ENCODE measurements at regions not wholly inside any gene's neighbourhood (a gene's known extent, or its start where the extent isn't known, plus 50 kb on each side); places are given as distances from the start of the nearest gene placed in this dataset.

DNA sequence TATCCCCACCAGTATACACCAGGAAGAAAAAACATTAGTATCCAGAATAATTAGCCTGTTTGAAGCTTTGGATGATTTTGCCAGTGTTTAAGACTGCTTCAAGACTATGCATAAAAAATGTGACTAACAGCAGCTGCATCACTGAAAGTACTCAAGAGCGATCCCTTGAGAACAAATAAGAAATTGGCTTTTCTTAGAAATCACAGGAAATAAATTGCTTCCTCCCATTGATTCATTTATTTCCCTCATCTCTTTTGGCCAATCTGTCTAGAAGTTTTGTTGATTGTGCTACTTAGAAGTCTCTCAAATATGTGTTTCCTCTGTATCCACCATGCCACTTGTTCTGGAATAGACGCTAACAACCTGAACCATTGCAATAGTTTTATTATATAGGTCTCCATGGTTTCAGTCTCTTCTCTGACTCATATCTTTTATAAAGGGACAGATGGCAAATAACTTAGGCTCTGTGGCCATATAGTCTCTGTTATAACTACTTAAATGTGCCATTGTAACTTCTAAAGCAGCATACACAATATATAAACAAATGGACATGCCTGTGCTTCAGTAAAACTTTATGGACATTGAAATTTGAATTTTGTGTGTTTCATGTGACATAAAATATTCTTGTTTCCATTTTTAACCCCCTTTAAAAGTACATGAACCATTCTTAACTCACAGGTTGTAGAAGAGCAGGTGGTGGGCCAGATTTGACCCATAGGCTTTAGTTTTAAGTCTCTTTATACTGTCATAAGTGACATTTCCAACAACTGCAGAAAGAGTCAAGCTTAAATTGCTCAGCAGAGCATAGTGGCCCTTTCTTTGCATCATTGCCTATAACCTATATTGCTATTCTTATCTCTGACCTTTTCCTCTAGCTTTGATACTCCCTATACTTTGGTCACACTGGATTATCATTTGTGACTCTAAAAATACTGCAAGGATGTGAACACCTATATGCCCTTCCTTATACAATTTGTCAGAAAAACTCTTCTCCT lies 123.9 kb downstream of the MC4R start:
- no peaks in the 10 kb centered on the region for H3K36me3 ChIP-seq (ENCODE audit: control insufficient read depth in 4 of 4, insufficient read depth in 4 of 4, low read length in 4 of 4)
- ATAC-seq (ENCODE audit: insufficient read depth, low FRiP score), result no peak

DNA sequence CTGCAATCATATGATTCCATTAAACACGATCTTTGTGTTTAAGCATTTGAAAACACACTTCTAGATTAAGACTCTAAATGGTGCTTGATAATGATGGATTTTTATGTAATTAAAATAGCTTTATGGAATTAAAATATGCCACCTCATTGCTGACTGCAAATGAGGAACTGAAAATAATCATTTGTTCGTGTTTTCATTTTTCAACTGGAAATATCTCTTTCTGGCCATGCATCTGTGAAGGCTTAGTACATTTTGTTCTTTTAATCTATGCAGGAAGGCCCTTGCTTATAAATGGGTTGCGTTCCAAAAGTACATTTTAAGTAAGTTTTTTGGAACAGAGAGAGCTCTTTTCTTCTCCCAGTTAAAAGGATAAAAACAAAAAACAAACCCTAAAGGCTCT lies 125.5 kb downstream of the MC4R start:
- no peak for ATAC-seq (ENCODE audit: insufficient read depth, low FRiP score)
- no peaks in the 10 kb centered on the region for H3K4me1 ChIP-seq (ENCODE audit: control insufficient read depth in 5 of 5, insufficient read depth in 5 of 5, low read length in 5 of 5)
- peak in 1 of 3 donors; percentile 10 for DNase-seq
- H3K9ac ChIP-seq (ENCODE audit: insufficient read depth in 1 of 2, low read length in 2 of 2), result no peak overlapping the region
- no peak overlapping the region for H3K27ac ChIP-seq (ENCODE audit: low read depth in 1 of 2, low read length in 1 of 2)
- WGBS, 2 donors, result 38 to 60% methylated on average over 3 of the region's 3 CpGs
- no peaks in the 10 kb centered on the region for H3K36me3 ChIP-seq (ENCODE audit: control insufficient read depth in 4 of 4, insufficient read depth in 4 of 4, low read length in 4 of 4)
- no peaks in the 10 kb centered on the region for H3K27me3 ChIP-seq (ENCODE audit: control insufficient read depth in 3 of 3, insufficient read depth in 3 of 3, low read length in 2 of 3)
- H3K9me3 ChIP-seq (ENCODE audit: control insufficient read depth in 4 of 4, insufficient read depth in 3 of 4, low read length in 3 of 4), result no peaks in the 10 kb centered on the region
- no peak overlapping the region for H3K4me3 ChIP-seq
- TF ChIP-seq, protein P1, sequence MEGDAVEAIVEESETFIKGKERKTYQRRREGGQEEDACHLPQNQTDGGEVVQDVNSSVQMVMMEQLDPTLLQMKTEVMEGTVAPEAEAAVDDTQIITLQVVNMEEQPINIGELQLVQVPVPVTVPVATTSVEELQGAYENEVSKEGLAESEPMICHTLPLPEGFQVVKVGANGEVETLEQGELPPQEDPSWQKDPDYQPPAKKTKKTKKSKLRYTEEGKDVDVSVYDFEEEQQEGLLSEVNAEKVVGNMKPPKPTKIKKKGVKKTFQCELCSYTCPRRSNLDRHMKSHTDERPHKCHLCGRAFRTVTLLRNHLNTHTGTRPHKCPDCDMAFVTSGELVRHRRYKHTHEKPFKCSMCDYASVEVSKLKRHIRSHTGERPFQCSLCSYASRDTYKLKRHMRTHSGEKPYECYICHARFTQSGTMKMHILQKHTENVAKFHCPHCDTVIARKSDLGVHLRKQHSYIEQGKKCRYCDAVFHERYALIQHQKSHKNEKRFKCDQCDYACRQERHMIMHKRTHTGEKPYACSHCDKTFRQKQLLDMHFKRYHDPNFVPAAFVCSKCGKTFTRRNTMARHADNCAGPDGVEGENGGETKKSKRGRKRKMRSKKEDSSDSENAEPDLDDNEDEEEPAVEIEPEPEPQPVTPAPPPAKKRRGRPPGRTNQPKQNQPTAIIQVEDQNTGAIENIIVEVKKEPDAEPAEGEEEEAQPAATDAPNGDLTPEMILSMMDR (IDR thresholded peaks at IDR 0.05; ENCODE audit: control extremely low read depth, extremely low read depth), result no peak

More for the DNA sequence above, 123.9 kb downstream of the MC4R start:
- H3K4me3 ChIP-seq, result no peak overlapping the region
- no peaks in the 10 kb centered on the region for H3K4me1 ChIP-seq (ENCODE audit: control insufficient read depth in 5 of 5, insufficient read depth in 5 of 5, low read length in 5 of 5)
- H3K9ac ChIP-seq (ENCODE audit: insufficient read depth in 1 of 2, low read length in 2 of 2), result no peak overlapping the region
- H3K27me3 ChIP-seq (ENCODE audit: control insufficient read depth in 3 of 3, insufficient read depth in 3 of 3, low read length in 2 of 3), result no peaks in the 10 kb centered on the region
- no peak overlapping the region for H3K27ac ChIP-seq (ENCODE audit: low read depth in 1 of 2, low read length in 1 of 2)
- no peak for DNase-seq
- TF ChIP-seq, protein P1 (IDR thresholded peaks at IDR 0.05; ENCODE audit: control extremely low read depth, extremely low read depth), result no peak
- 76 to 77% methylated on average over 2 of the region's 2 CpGs for WGBS, 2 donors
- H3K9me3 ChIP-seq (ENCODE audit: control insufficient read depth in 4 of 4, insufficient read depth in 3 of 4, low read length in 3 of 4), result no peaks in the 10 kb centered on the region

DNA sequence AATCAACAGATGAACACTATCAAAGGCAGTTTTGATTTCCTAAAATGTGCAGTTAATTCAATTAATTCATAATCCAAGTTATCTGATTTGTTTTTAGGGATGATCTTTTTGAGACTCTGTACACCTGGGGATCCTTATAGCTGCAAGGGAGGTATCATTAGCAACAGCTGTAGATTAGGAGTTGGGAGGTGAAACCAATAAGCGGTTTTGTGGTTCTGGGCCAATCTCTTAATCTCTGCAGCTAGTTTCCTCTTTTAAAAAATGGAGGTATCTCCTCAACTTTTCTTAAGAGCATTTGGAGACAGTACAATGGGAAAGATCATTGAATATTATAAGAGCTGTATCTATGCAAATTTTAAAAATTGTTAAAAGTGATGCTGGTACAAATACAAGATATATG lies 126.0 kb downstream of the MC4R start:
- H3K4me3 ChIP-seq, result no peak overlapping the region
- no peak for DNase-seq
- H3K36me3 ChIP-seq (ENCODE audit: control insufficient read depth in 4 of 4, insufficient read depth in 4 of 4, low read length in 4 of 4), result no peaks in the 10 kb centered on the region
- H3K27ac ChIP-seq (ENCODE audit: low read depth in 1 of 2, low read length in 1 of 2), result no peak overlapping the region
- TF ChIP-seq, protein P1 (IDR thresholded peaks at IDR 0.05; ENCODE audit: control extremely low read depth, extremely low read depth), result no peak
- WGBS, 2 donors, result 50 to 70% methylated on average over 1 of the region's 1 CpG
- H3K4me1 ChIP-seq (ENCODE audit: control insufficient read depth in 5 of 5, insufficient read depth in 5 of 5, low read length in 5 of 5), result no peaks in the 10 kb centered on the region
- no peak for ATAC-seq (ENCODE audit: insufficient read depth, low FRiP score)
- H3K9me3 ChIP-seq (ENCODE audit: control insufficient read depth in 4 of 4, insufficient read depth in 3 of 4, low read length in 3 of 4), result no peaks in the 10 kb centered on the region
- H3K27me3 ChIP-seq (ENCODE audit: control insufficient read depth in 3 of 3, insufficient read depth in 3 of 3, low read length in 2 of 3), result no peaks in the 10 kb centered on the region
- H3K9ac ChIP-seq (ENCODE audit: insufficient read depth in 1 of 2, low read length in 2 of 2), result no peak overlapping the region
